ENCODE measurements at regions not wholly inside any gene's neighbourhood (a gene's known extent, or its start where the extent isn't known, plus 50 kb on each side); places are given as distances from the start of the nearest gene placed in this dataset.

- TF ChIP-seq, protein P1, sequence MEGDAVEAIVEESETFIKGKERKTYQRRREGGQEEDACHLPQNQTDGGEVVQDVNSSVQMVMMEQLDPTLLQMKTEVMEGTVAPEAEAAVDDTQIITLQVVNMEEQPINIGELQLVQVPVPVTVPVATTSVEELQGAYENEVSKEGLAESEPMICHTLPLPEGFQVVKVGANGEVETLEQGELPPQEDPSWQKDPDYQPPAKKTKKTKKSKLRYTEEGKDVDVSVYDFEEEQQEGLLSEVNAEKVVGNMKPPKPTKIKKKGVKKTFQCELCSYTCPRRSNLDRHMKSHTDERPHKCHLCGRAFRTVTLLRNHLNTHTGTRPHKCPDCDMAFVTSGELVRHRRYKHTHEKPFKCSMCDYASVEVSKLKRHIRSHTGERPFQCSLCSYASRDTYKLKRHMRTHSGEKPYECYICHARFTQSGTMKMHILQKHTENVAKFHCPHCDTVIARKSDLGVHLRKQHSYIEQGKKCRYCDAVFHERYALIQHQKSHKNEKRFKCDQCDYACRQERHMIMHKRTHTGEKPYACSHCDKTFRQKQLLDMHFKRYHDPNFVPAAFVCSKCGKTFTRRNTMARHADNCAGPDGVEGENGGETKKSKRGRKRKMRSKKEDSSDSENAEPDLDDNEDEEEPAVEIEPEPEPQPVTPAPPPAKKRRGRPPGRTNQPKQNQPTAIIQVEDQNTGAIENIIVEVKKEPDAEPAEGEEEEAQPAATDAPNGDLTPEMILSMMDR (IDR thresholded peaks at IDR 0.05), result no peak
- TF ChIP-seq POLR2A (IDR thresholded peaks at IDR 0.05), result no peak
Observed at GRCh38 chr1:234536741-234537140, 57.8 kb upstream of the TARBP1 start.

Data from prostate gland (tissue), 2 donors.